ENCODE measurements at regions not wholly inside any gene's neighbourhood (a gene's known extent, or its start where the extent isn't known, plus 50 kb on each side); places are given as distances from the start of the nearest gene placed in this dataset.

DNA sequence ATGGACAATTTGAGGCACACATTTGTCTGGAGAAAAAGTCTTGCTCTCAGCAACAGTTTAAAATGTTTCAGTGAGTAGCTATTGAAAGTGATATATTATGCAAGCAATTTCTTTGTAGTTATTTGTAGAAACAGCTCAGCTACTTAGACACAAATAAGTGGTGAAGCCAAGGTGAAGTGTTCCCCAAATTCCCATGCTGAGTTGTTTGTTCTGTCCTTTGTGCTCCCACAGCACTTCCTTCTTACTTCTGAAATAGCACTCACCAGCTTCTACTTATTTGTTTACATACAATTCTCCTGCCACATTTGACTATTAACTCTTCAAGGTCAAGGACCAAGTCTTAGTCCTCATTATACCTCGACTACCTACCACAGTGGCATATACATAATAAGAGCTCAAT, 638.6 kb upstream of the LRRC4C start:
- Histone ChIP-seq H3K9me3 (replicated peaks in 1 of 2; ENCODE audit: control insufficient read depth in 1 of 2, insufficient read depth in 1 of 2, low read length in 2 of 2) (peaks cover 4 to 8% of the 10 kb centered on the region in 2 donors), H3K36me3 (replicated peaks in 1 of 2; ENCODE audit: control insufficient read depth in 1 of 2, insufficient read depth in 2 of 2, low read length in 2 of 2) (no peaks in the 10 kb centered on the region), H3K4me2 (replicated peaks; ENCODE audit: extremely low read depth, low read length, poor library complexity, severe bottlenecking) (no peak overlapping the region), H3K27ac (ENCODE audit: low read depth in 1 of 2, low read length in 2 of 2) (no peak overlapping the region), H3K79me2 (ENCODE audit: insufficient read depth, low read length) (no peaks in the 10 kb centered on the region), H4K20me1 (ENCODE audit: insufficient read depth, low read length) (no peaks in the 10 kb centered on the region), H3K9ac (ENCODE audit: insufficient read depth, low read length, poor library complexity, severe bottlenecking) (no peak overlapping the region), H3K27me3 (ENCODE audit: control insufficient read depth in 2 of 2, insufficient read depth in 2 of 2, low read length in 2 of 2) (no peaks in the 10 kb centered on the region), H3K4me3 (replicated peaks in 1 of 3; ENCODE audit: low read depth in 2 of 3, low read length in 3 of 3) (no peak overlapping the region), H3K4me1 (ENCODE audit: control insufficient read depth in 1 of 2, insufficient read depth in 2 of 2, low read length in 2 of 2) (no peaks in the 10 kb centered on the region), H2AFZ (ENCODE audit: insufficient read depth, low read depth, low read length, poor library complexity, severe bottlenecking) (no peak overlapping the region)
- intact Hi-C loops (cut with micrococcal nuclease) = no loop called here
- no peak for DNase-seq
- Mint-ChIP-seq H3K27ac (no peak overlapping the region), H3K4me1 (no peaks in the 10 kb centered on the region), H3K27me3 (ENCODE audit: low read depth in 3 of 3) (no peaks in the 10 kb centered on the region), H3K9me3 (peaks cover 0 to 7% (median 1%) of the 10 kb centered on the region in 7 donors), H3K4me3 (no peak overlapping the region), H3K36me3 (no peaks in the 10 kb centered on the region)
- TF ChIP-seq, protein P1, sequence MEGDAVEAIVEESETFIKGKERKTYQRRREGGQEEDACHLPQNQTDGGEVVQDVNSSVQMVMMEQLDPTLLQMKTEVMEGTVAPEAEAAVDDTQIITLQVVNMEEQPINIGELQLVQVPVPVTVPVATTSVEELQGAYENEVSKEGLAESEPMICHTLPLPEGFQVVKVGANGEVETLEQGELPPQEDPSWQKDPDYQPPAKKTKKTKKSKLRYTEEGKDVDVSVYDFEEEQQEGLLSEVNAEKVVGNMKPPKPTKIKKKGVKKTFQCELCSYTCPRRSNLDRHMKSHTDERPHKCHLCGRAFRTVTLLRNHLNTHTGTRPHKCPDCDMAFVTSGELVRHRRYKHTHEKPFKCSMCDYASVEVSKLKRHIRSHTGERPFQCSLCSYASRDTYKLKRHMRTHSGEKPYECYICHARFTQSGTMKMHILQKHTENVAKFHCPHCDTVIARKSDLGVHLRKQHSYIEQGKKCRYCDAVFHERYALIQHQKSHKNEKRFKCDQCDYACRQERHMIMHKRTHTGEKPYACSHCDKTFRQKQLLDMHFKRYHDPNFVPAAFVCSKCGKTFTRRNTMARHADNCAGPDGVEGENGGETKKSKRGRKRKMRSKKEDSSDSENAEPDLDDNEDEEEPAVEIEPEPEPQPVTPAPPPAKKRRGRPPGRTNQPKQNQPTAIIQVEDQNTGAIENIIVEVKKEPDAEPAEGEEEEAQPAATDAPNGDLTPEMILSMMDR (IDR thresholded peaks at IDR 0.05) = no peak
- WGBS (ENCODE audit: insufficient coverage) = no CpG with 5 or more reads among the region's 1 CpG

DNA sequence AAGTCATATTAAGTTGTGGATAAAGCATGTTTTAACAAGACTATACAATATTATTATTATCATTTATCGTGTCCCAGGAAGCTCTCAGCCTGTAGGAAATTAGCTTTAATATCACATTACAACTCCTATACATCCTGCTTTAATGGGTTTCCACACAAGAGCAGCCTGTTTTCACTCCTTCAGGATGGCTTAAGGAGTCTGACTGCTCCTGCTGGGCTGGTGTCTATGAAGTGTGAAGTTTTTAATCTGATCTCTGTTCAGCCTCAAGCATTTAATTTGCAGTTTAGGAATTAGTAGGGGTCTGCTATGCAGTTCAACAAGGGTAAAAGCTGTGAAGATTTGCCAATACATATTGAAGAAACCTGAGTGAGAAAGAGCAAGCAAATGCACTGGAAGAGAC, 653.4 kb upstream of the LRRC4C start:
- Histone ChIP-seq H3K36me3 (replicated peaks in 1 of 2; ENCODE audit: control insufficient read depth in 1 of 2, insufficient read depth in 2 of 2, low read length in 2 of 2) (no peaks in the 10 kb centered on the region), H3K27me3 (ENCODE audit: control insufficient read depth in 2 of 2, insufficient read depth in 2 of 2, low read length in 2 of 2) (no peaks in the 10 kb centered on the region), H3K4me3 (replicated peaks in 1 of 3; ENCODE audit: low read depth in 2 of 3, low read length in 3 of 3) (no peak overlapping the region), H3K4me1 (ENCODE audit: control insufficient read depth in 1 of 2, insufficient read depth in 2 of 2, low read length in 2 of 2) (no peaks in the 10 kb centered on the region), H3K9me3 (replicated peaks in 1 of 2; ENCODE audit: control insufficient read depth in 1 of 2, insufficient read depth in 1 of 2, low read length in 2 of 2) (no peaks in the 10 kb centered on the region), H4K20me1 (ENCODE audit: insufficient read depth, low read length) (no peaks in the 10 kb centered on the region), H3K4me2 (replicated peaks; ENCODE audit: extremely low read depth, low read length, poor library complexity, severe bottlenecking) (no peak overlapping the region), H3K9ac (ENCODE audit: insufficient read depth, low read length, poor library complexity, severe bottlenecking) (no peak overlapping the region), H2AFZ (ENCODE audit: insufficient read depth, low read depth, low read length, poor library complexity, severe bottlenecking) (no peak overlapping the region), H3K27ac (ENCODE audit: low read depth in 1 of 2, low read length in 2 of 2) (no peak overlapping the region), H3K79me2 (ENCODE audit: insufficient read depth, low read length) (no peaks in the 10 kb centered on the region)
- H3K4me1 Mint-ChIP-seq = no peaks in the 10 kb centered on the region
- no peaks in the 10 kb centered on the region for H3K36me3 Mint-ChIP-seq
- peaks cover 0 to 2% (median 0%) of the 10 kb centered on the region in 3 donors for H3K27me3 Mint-ChIP-seq (ENCODE audit: low read depth in 3 of 3)
- intact Hi-C loops (cut with micrococcal nuclease) = no loop called here
- TF ChIP-seq, protein P1 (IDR thresholded peaks at IDR 0.05) = no peak
- no peak for DNase-seq
- peaks cover 0 to 2% (median 0%) of the 10 kb centered on the region in 7 donors for H3K9me3 Mint-ChIP-seq
- H3K4me3 Mint-ChIP-seq = no peak overlapping the region
- H3K27ac Mint-ChIP-seq = no peak overlapping the region
- WGBS (ENCODE audit: insufficient coverage) = no CpG with 5 or more reads among the region's 1 CpG
